Endothelial cell of umbilical vein (primary cell): ENCODE measurements at regions not wholly inside any gene's neighbourhood (a gene's known extent, or its start where the extent isn't known, plus 50 kb on each side); places are given as distances from the start of the nearest gene placed in this dataset.

Experiments used
- BruUV-seq: library from RNA; stranded (reverse); fragments of 400-500 nt; replicated peaks from 2 replicates; lab custom pipeline; 2021; lab: Mats Ljungman, UMichigan
- CTCF ChIA-PET: fragments of 300-600, 350-600 bp; sonication (Branson Sonifier 250); formaldehyde crosslinking; loops from one replicate; lab custom pipeline; 2021; ENCODE audit warnings: antibody characterized with exemption, inconsistent platforms; lab: Charles Lee
- POLR2A ChIA-PET: fragments of 300-600, 350-600 bp; sonication (Branson Sonifier 250); formaldehyde crosslinking; loops from one replicate; lab custom pipeline; 2021; ENCODE audit warnings: antibody characterized with exemption, inconsistent platforms; lab: Charles Lee
- DNase-seq: peaks from one replicate; pipeline ENCODE4 v3.0.0-alpha.2; 2011; ENCODE audit warnings: low read depth, low spot score
- FAIRE-seq: peaks from 2 replicates; lab custom pipeline; 2011; peaks lifted over from hg19 to GRCh38; lab: Jason Lieb, UNC
- H2AFZ ChIP-seq: 2 replicates; pipeline ENCODE4 v1.6.0; 2012; ENCODE audit warnings: low read depth, low read length, control low read depth, inconsistent platforms
- H3K27ac ChIP-seq: 2 replicates; pipeline ENCODE4 v1.5.1; 2011; ENCODE audit warnings: low read depth, mild to moderate bottlenecking, control low read depth, low read length, moderate library complexity; ENCODE audit not compliant: insufficient read depth
- H3K27me3 ChIP-seq, 2 experiments: 2 replicates each; pipeline versions ENCODE4 v1.6.0 to v1.6.1; 2011; ENCODE audit warnings: low read length in 2 of 2, mixed read lengths in 1 of 2; ENCODE audit not compliant: control insufficient read depth in 2 of 2, insufficient read depth in 2 of 2
- H3K36me3 ChIP-seq, 2 experiments: 2 replicates in 1 of 2; 3 replicates in 1 of 2; pipeline ENCODE4 v1.5.1; 2011; ENCODE audit warnings: low read length in 2 of 2, mild to moderate bottlenecking in 1 of 2, moderate library complexity in 1 of 2; ENCODE audit not compliant: control insufficient read depth in 2 of 2, insufficient read depth in 2 of 2; ENCODE audit errors: extremely low read depth in 1 of 2
- H3K4me1 ChIP-seq: 3 replicates; pipeline ENCODE4 v1.5.1; 2011; ENCODE audit warnings: mild to moderate bottlenecking, low read length; ENCODE audit not compliant: control insufficient read depth, insufficient read depth; ENCODE audit errors: extremely low read depth
- H3K4me2 ChIP-seq: 2 replicates; pipeline ENCODE4 v1.6.1; 2011; ENCODE audit warnings: low read length, control low read depth, mixed read lengths; ENCODE audit not compliant: insufficient read depth
- H3K4me3 ChIP-seq, 3 experiments: fragments of 200-600 bp in 1 of 3; sonication (generic), shearing (Covaris generic) in 1 of 3; replicated peaks in 1 of 3; 2 replicates each; pipeline ENCODE4 v1.5.1; 2011 to 2016; ENCODE audit warnings: control low read depth in 3 of 3, low read length in 3 of 3, mild to moderate bottlenecking in 2 of 3, inconsistent platforms in 1 of 3, low read depth in 1 of 3, moderate library complexity in 1 of 3; ENCODE audit not compliant: insufficient read depth in 1 of 3
- H3K79me2 ChIP-seq: 2 replicates; pipeline ENCODE4 v1.6.0; 2012; ENCODE audit warnings: low read length, inconsistent platforms; ENCODE audit not compliant: control insufficient read depth, insufficient read depth
- H3K9ac ChIP-seq: replicated peaks from 2 replicates; pipeline ENCODE3; 2011; ENCODE audit warnings: low read length, control low read depth; ENCODE audit not compliant: insufficient read depth; ENCODE audit errors: extremely low read depth
- H3K9me1 ChIP-seq: replicated peaks from 3 replicates; pipeline ENCODE4 v1.6.0; 2011; ENCODE audit warnings: mild to moderate bottlenecking, low read length; ENCODE audit not compliant: control insufficient read depth, insufficient read depth; ENCODE audit errors: extremely low read depth
- H3K9me3 ChIP-seq: replicated peaks from 2 replicates; pipeline ENCODE4 v1.5.1; 2012; ENCODE audit warnings: low read length, inconsistent platforms; ENCODE audit not compliant: control insufficient read depth, insufficient read depth
- H4K20me1 ChIP-seq: replicated peaks from 2 replicates; pipeline ENCODE3; 2011; ENCODE audit warnings: mild to moderate bottlenecking, low read length; ENCODE audit not compliant: control insufficient read depth, insufficient read depth; ENCODE audit errors: extremely low read depth
- CTCF ChIP-seq, 2 donors: IDR thresholded peaks; 1 replicate in 1 of 2; 2 replicates in 1 of 2; pipeline ENCODE4 v1.5.1; 2011; ENCODE audit warnings: low read length in 2 of 2, mild to moderate bottlenecking in 2 of 2, moderate library complexity in 2 of 2, control low read depth in 1 of 2, inconsistent platforms in 1 of 2, low read depth in 1 of 2; ENCODE audit not compliant: insufficient read depth in 1 of 2; ENCODE audit errors: extremely low read depth in 1 of 2
- EZH2 ChIP-seq: IDR thresholded peaks from 2 replicates; pipeline ENCODE4 v1.6.1; 2012; ENCODE audit warnings: borderline replicate concordance, low read depth, mild to moderate bottlenecking, moderate library complexity, low read length, inconsistent platforms; ENCODE audit not compliant: severe bottlenecking
- FOS ChIP-seq: IDR thresholded peaks from 2 replicates; pipeline ENCODE4 v1.6.1; 2011; ENCODE audit warnings: mild to moderate bottlenecking, low read length, moderate library complexity, borderline replicate concordance; ENCODE audit not compliant: insufficient read depth
- GATA2 ChIP-seq: IDR thresholded peaks from 2 replicates; pipeline ENCODE4 v1.7.0; 2011; ENCODE audit warnings: low read depth, mild to moderate bottlenecking, moderate library complexity, mixed read lengths, low read length; ENCODE audit not compliant: insufficient read length, insufficient read depth
- JUN ChIP-seq: IDR thresholded peaks from 2 replicates; pipeline ENCODE4 v1.6.1; 2011; ENCODE audit warnings: borderline replicate concordance, low read depth; ENCODE audit not compliant: insufficient read length, insufficient read depth
- MAX ChIP-seq: IDR thresholded peaks from 2 replicates; pipeline ENCODE4 v1.6.1; 2011; ENCODE audit not compliant: insufficient read depth, insufficient read length
- MYC ChIP-seq: IDR thresholded peaks from one replicate; pipeline ENCODE4 v1.6.1; 2011; ENCODE audit warnings: mild to moderate bottlenecking, low read depth, low read length
- POLR2A ChIP-seq: IDR thresholded peaks from 2 replicates; pipeline ENCODE4 v1.6.1; 2012; ENCODE audit warnings: low read depth, mild to moderate bottlenecking, control low read depth, low read length
- POLR2AphosphoS5 ChIP-seq: IDR thresholded peaks from 2 replicates; pipeline ENCODE4 v1.6.1; 2012; ENCODE audit warnings: low read depth, mild to moderate bottlenecking, control low read depth, low read length, moderate library complexity; ENCODE audit not compliant: insufficient read depth
- dilution Hi-C: fragments of 300-500 bp; cut with MboI; formaldehyde crosslinking; loops from one replicate; pipeline ENCODE4 v1.15.0; 2019; ENCODE audit warnings: low sequenced_read_pairs; ENCODE audit not compliant: extremely low pct_ligation_motif_present
- intact Hi-C: fragments of 100-400 bp; cut with micrococcal nuclease; formaldehyde crosslinking; loops from one replicate; pipeline ENCODE4 v1.10.0; 2022

- CTCF ChIA-PET: no interaction called here
- Histone ChIP-seq H3K9ac (no peak overlapping the region), H3K36me3 (no peaks in the 10 kb centered on the region), H3K79me2 (no peaks in the 10 kb centered on the region), H3K27ac (no peak overlapping the region), H3K9me1 (no peaks in the 10 kb centered on the region), H3K4me2 (no peak overlapping the region), H2AFZ (no peak overlapping the region), H3K27me3 (peaks cover 0 to 2% of the 10 kb centered on the region in 2 experiments), H3K4me3 (no peak overlapping the region), H3K4me1 (no peaks in the 10 kb centered on the region), H4K20me1 (no peaks in the 10 kb centered on the region), H3K9me3 (no peaks in the 10 kb centered on the region)
- no TSS peak for BruUV-seq
- FAIRE-seq: no peak
- dilution Hi-C loops (no loop called here), intact Hi-C loops (no loop called here)
- DNase-seq: no peak
- POLR2A ChIA-PET: no interaction called here
- TF ChIP-seq POLR2AphosphoS5: no peak
- no peak for TF ChIP-seq GATA2
- no peak for TF ChIP-seq CTCF (IDR thresholded peaks at IDR 0.05; ENCODE audit: extremely low read depth in 1 of 2, insufficient read depth in 1 of 2, low read depth in 1 of 2, low read length in 2 of 2)
- no peak for TF ChIP-seq MAX
- TF ChIP-seq FOS: no peak
- TF ChIP-seq MYC: no peak
- no peak for TF ChIP-seq JUN
- no peak for TF ChIP-seq EZH2
- TF ChIP-seq POLR2A: no peak
Observed at GRCh38 chr9:7228726-7229125, 471.0 kb downstream of the KDM4C start.
